ENCODE measurements at regions not wholly inside any gene's neighbourhood (a gene's known extent, or its start where the extent isn't known, plus 50 kb on each side); places are given as distances from the start of the nearest gene placed in this dataset.

GRCh38 chr10:93199191-93199751 is 125.6 kb downstream of the CYP26A1 start:
- no peaks in the 10 kb centered on the region for H3F3A ChIP-seq (ENCODE audit: low read depth)
- peaks cover 3% of the 10 kb centered on the region for H3K4me1 ChIP-seq (ENCODE audit: insufficient read depth, low read length, poor library complexity, severe bottlenecking)

DNA sequence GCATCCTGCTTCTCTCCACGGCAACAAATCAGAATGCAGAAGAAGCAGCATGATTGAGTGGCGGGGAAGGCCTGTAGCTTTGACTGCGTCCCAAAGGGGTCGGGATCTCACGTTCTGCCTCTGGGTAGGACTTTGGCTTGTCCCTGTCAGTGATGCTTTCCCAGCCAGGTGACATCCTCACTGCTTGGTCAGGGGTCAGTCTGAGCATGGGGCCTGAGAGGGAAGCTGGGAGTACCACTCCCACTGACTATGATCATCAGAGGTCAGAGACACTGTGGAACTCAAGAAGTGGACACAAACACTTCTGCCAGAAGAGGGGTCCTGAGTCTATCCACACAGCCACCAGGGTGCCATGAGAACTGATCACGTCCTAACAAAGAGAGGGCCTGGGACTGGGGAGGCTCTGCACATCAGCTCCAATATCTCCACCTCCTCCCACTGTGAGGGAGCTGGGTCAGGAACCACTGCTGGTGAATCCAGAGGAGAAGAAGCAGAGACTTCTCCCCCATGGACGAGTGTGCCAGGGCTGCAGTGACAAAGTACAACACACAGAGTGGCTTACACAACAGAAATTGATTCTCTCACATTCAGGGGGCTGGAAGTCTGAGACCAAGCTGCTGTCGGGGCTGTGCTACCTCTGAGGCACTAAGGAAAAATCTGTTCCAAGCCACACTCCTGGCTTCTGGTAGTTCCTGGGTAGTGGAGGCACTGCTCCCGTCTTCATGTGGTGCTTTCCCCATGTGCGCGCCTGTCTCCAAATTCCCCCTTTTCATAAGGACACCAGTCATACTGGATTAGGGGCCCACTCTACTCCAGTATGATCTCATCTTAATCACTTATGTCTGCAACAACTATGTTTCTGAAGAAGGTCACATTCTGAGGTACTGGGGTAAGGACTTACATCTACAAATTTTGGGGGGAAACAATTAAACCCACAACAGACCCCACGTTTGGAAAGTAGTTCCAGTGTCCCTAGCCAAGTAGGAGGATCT is 131.1 kb downstream of the CYP26A1 start:
- Histone ChIP-seq H4K20me1 (ENCODE audit: insufficient read depth, low read length, poor library complexity, severe bottlenecking) (no peaks in the 10 kb centered on the region), H3K9ac (ENCODE audit: low read depth, low read length, poor library complexity, severe bottlenecking) (no peak overlapping the region), H2AFZ (ENCODE audit: low read length) (no peak overlapping the region), H3K79me2 (ENCODE audit: insufficient read depth, low read length) (no peaks in the 10 kb centered on the region), H3K4me3 (ENCODE audit: low read length, poor library complexity, severe bottlenecking) (no peak overlapping the region), H3F3A (ENCODE audit: low read depth) (no peaks in the 10 kb centered on the region), H3K36me3 (ENCODE audit: insufficient read depth, low read length) (no peaks in the 10 kb centered on the region), H3K27me3 (ENCODE audit: insufficient read depth, low read length, poor library complexity, severe bottlenecking) (no peaks in the 10 kb centered on the region), H3K9me3 (ENCODE audit: insufficient read depth, low read depth, low read length) (no peaks in the 10 kb centered on the region), H3K9me2 (replicated peaks; ENCODE audit: low read depth, low read length) (no peaks in the 10 kb centered on the region), H3K4me1 (ENCODE audit: insufficient read depth, low read length, poor library complexity, severe bottlenecking) (peaks cover 3% of the 10 kb centered on the region), H3K4me2 (ENCODE audit: low read depth, low read length, poor library complexity, severe bottlenecking) (no peak overlapping the region)
- TF ChIP-seq CTCF (conservative IDR thresholded peaks at IDR 0.05; ENCODE audit: low read length) (no peak), EZH2phosphoT487 (IDR thresholded peaks at IDR 0.05; ENCODE audit: borderline replicate concordance) (no peak)

More at GRCh38 chr10:93199191-93199751, 125.6 kb downstream of the CYP26A1 start:
- Histone ChIP-seq H3K4me2 (ENCODE audit: low read depth, low read length, poor library complexity, severe bottlenecking) (no peak overlapping the region), H2AFZ (ENCODE audit: low read length) (no peak overlapping the region), H3K79me2 (ENCODE audit: insufficient read depth, low read length) (no peaks in the 10 kb centered on the region), H3K9me2 (replicated peaks; ENCODE audit: low read depth, low read length) (no peaks in the 10 kb centered on the region), H3K4me3 (ENCODE audit: low read length, poor library complexity, severe bottlenecking) (no peak overlapping the region), H3K27me3 (ENCODE audit: insufficient read depth, low read length, poor library complexity, severe bottlenecking) (no peaks in the 10 kb centered on the region), H3K36me3 (ENCODE audit: insufficient read depth, low read length) (no peaks in the 10 kb centered on the region), H4K20me1 (ENCODE audit: insufficient read depth, low read length, poor library complexity, severe bottlenecking) (no peaks in the 10 kb centered on the region), H3K9me3 (ENCODE audit: insufficient read depth, low read depth, low read length) (no peaks in the 10 kb centered on the region), H3K9ac (ENCODE audit: low read depth, low read length, poor library complexity, severe bottlenecking) (no peak overlapping the region)
- TF ChIP-seq EZH2phosphoT487 (IDR thresholded peaks at IDR 0.05; ENCODE audit: borderline replicate concordance) (no peak), CTCF (conservative IDR thresholded peaks at IDR 0.05; ENCODE audit: low read length) (no peak)

- H2AFZ ChIP-seq (ENCODE audit: low read length) = no peak overlapping the region
- H3K9ac ChIP-seq (ENCODE audit: low read depth, low read length, poor library complexity, severe bottlenecking) = no peak overlapping the region
- H3K9me3 ChIP-seq (ENCODE audit: insufficient read depth, low read depth, low read length) = no peaks in the 10 kb centered on the region
- no peaks in the 10 kb centered on the region for H3K4me1 ChIP-seq (ENCODE audit: insufficient read depth, low read length, poor library complexity, severe bottlenecking)
- H3F3A ChIP-seq (ENCODE audit: low read depth) = no peaks in the 10 kb centered on the region
- no peaks in the 10 kb centered on the region for H3K36me3 ChIP-seq (ENCODE audit: insufficient read depth, low read length)
- H3K4me3 ChIP-seq (ENCODE audit: low read length, poor library complexity, severe bottlenecking) = no peak overlapping the region
- no peak overlapping the region for H3K4me2 ChIP-seq (ENCODE audit: low read depth, low read length, poor library complexity, severe bottlenecking)
- H3K27me3 ChIP-seq (ENCODE audit: insufficient read depth, low read length, poor library complexity, severe bottlenecking) = no peaks in the 10 kb centered on the region
- TF ChIP-seq CTCF (conservative IDR thresholded peaks at IDR 0.05; ENCODE audit: low read length) = no peak
- no peak for TF ChIP-seq EZH2phosphoT487 (IDR thresholded peaks at IDR 0.05; ENCODE audit: borderline replicate concordance)
- H3K79me2 ChIP-seq (ENCODE audit: insufficient read depth, low read length) = no peaks in the 10 kb centered on the region
- no peaks in the 10 kb centered on the region for H4K20me1 ChIP-seq (ENCODE audit: insufficient read depth, low read length, poor library complexity, severe bottlenecking)
- no peaks in the 10 kb centered on the region for H3K9me2 ChIP-seq (replicated peaks; ENCODE audit: low read depth, low read length)
Measured at GRCh38 chr10:93206652-93207051, 133.0 kb downstream of the CYP26A1 start.
